Ovary (tissue), 3 donors: ENCODE measurements at regions not wholly inside any gene's neighbourhood (a gene's known extent, or its start where the extent isn't known, plus 50 kb on each side); places are given as distances from the start of the nearest gene placed in this dataset.

Experiments
- POLR2A ChIP-seq: fragments of 450-650 bp; IDR thresholded peaks from one replicate; pipeline ENCODE4 v1.6.1; 2017; ENCODE audit warnings: antibody characterized with exemption, mild to moderate bottlenecking, moderate library complexity
- TF ChIP-seq, protein P1 (sequence below), 3 donors: fragments of 450-650 bp in 2 of 3; fragments of 200-600 bp in 1 of 3; IDR thresholded peaks; one replicate each; pipeline versions ENCODE4 v1.5.1 to v1.8.0; 2016 to 2022; ENCODE audit warnings: antibody characterized with exemption in 3 of 3, mild to moderate bottlenecking in 1 of 3
- donor health status: DM: no; HTN: no; CAD: no.

DNA sequence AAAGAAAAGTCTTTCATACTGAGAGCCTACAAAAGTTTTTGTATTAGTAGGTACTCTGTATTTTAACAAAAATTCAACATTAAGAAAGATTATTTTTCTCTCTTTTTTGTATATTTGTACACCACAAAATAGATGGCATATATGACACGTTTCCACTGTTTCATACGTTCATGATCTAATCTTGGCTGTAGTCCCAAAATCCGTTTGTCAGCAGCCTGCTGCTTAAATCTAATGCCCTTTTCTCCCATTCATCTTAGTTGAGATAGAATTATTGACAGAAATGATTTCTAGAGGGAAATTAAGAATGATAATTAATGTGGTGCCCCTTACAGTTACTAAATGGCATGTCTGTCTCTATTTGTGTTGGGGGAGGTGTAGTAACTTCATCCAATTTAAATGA, 140.7 kb upstream of the NOVA1 start:
- TF ChIP-seq, protein P1, sequence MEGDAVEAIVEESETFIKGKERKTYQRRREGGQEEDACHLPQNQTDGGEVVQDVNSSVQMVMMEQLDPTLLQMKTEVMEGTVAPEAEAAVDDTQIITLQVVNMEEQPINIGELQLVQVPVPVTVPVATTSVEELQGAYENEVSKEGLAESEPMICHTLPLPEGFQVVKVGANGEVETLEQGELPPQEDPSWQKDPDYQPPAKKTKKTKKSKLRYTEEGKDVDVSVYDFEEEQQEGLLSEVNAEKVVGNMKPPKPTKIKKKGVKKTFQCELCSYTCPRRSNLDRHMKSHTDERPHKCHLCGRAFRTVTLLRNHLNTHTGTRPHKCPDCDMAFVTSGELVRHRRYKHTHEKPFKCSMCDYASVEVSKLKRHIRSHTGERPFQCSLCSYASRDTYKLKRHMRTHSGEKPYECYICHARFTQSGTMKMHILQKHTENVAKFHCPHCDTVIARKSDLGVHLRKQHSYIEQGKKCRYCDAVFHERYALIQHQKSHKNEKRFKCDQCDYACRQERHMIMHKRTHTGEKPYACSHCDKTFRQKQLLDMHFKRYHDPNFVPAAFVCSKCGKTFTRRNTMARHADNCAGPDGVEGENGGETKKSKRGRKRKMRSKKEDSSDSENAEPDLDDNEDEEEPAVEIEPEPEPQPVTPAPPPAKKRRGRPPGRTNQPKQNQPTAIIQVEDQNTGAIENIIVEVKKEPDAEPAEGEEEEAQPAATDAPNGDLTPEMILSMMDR (IDR thresholded peaks at IDR 0.05), result no peak
- TF ChIP-seq POLR2A, result no peak
